ENCODE measurements at regions not wholly inside any gene's neighbourhood (a gene's known extent, or its start where the extent isn't known, plus 50 kb on each side); places are given as distances from the start of the nearest gene placed in this dataset.
A peak's percentile ranks its signal among the peaks of the same experiment; 100 is the strongest.

DNA sequence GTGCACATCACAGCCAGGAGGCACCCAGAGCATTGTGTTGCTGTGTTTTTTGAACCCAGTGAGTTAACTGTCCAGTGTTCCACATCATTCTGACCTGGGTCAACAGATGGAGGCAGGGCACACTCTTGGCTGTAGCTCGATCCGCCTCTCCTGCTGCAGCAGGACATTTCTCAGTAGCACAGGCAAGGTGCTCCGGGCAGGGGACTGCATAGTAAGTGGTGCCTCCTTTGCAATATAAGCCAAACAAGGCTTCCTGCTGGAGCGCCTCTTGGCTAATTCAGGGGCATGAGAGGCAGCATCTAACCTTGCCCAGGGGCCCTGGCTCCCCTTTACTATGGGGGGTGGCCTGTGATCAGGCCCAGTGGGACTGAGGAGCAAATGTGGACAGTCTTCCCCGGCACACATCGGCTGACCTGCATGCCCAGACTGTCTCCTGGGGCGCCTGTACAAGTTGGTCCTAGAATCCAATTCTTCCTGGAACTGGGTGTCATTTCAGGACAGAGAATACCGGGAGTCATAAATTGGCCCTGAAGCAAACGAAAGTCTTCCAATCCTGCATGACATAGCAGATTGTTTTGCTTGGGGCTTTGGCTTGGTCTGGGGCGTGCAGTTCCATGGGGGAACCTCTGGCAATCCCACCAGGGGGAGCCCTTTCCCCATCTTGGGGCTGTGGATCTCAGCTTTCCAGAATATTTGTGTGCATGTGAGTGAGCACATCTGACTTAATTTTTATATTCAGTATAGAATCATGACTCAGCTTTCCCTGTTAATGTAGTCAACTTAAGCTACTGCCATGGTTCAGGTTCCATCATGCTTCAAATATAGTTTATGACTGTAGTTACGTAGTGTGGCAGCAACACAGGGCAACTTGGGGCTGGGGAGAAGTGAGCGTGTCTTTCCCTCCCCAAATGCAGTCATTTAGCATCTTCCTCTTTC, 56.0 kb upstream of the DDR1 start:
- peak; percentile 98 for ATAC-seq
- TF ChIP-seq ZFP3 (CRISPR knock-in tag; IDR thresholded peaks at IDR 0.05), result no peak
- no peak for TF ChIP-seq PPARA (CRISPR knock-in tag; IDR thresholded peaks at IDR 0.05; ENCODE audit: borderline replicate concordance)
- TF ChIP-seq, protein P1, sequence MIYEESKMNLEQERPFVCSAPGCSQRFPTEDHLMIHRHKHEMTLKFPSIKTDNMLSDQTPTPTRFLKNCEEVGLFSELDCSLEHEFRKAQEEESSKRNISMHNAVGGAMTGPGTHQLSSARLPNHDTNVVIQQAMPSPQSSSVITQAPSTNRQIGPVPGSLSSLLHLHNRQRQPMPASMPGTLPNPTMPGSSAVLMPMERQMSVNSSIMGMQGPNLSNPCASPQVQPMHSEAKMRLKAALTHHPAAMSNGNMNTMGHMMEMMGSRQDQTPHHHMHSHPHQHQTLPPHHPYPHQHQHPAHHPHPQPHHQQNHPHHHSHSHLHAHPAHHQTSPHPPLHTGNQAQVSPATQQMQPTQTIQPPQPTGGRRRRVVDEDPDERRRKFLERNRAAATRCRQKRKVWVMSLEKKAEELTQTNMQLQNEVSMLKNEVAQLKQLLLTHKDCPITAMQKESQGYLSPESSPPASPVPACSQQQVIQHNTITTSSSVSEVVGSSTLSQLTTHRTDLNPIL (CRISPR knock-in tag; IDR thresholded peaks at IDR 0.05; ENCODE audit: low read depth), result no peak
- TF ChIP-seq ZNF565 (CRISPR knock-in tag; conservative IDR thresholded peaks at IDR 0.05; ENCODE audit: low read depth), result no peak
- no peak for TF ChIP-seq ARNTL (CRISPR knock-in tag; IDR thresholded peaks at IDR 0.05; ENCODE audit: borderline replicate concordance, low read depth)
- TF ChIP-seq ZNF8 (CRISPR knock-in tag; IDR thresholded peaks at IDR 0.05), result no peak
- TF ChIP-seq CSDC2 (CRISPR knock-in tag; IDR thresholded peaks at IDR 0.05), result no peak
- TF ChIP-seq SNAI2 (CRISPR knock-in tag; IDR thresholded peaks at IDR 0.05), result no peak
- no peak for TF ChIP-seq RARB (CRISPR knock-in tag; IDR thresholded peaks at IDR 0.05)
- no peak for TF ChIP-seq BACH2 (CRISPR knock-in tag; IDR thresholded peaks at IDR 0.05; ENCODE audit: borderline replicate concordance)
- TF ChIP-seq ZNF70 (CRISPR knock-in tag; IDR thresholded peaks at IDR 0.05), result no peak
- TF ChIP-seq GLIS3 (CRISPR knock-in tag; IDR thresholded peaks at IDR 0.05), result no peak

DNA sequence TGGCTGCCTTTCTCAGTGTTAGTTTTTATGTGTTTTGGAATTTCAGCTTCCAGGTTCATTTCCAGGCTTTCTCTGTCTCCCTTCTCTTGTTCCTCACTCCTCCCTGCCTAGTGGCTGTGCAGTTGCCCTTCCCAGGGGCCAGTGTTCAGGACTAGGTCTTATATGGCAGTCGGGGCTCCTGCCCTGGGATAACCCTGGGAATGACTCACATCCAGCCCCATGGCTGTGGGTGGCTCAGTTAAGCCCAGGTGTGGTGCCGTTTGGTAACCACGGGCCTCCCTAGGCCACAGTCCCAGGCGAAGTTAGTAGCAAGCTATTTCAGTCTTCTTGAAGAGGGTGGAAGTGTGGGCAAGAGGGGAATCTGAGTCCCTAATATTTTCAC, 57.4 kb upstream of the DDR1 start:
- TF ChIP-seq ISL1 (CRISPR knock-in tag; IDR thresholded peaks at IDR 0.05) (no peak), CSDC2 (CRISPR knock-in tag; IDR thresholded peaks at IDR 0.05) (no peak), PPARA (CRISPR knock-in tag; IDR thresholded peaks at IDR 0.05; ENCODE audit: borderline replicate concordance) (no peak), ZFP3 (CRISPR knock-in tag; IDR thresholded peaks at IDR 0.05) (no peak), SNAI2 (CRISPR knock-in tag; IDR thresholded peaks at IDR 0.05) (no peak), ZNF70 (CRISPR knock-in tag; IDR thresholded peaks at IDR 0.05) (no peak), BACH2 (CRISPR knock-in tag; IDR thresholded peaks at IDR 0.05; ENCODE audit: borderline replicate concordance) (no peak), TCF4 (CRISPR knock-in tag; IDR thresholded peaks at IDR 0.05; ENCODE audit: borderline replicate concordance) (no peak), ESRRG (CRISPR knock-in tag; IDR thresholded peaks at IDR 0.05) (no peak), OSR1 (CRISPR knock-in tag; IDR thresholded peaks at IDR 0.05) (no peak), ZNF8 (CRISPR knock-in tag; IDR thresholded peaks at IDR 0.05) (no peak), ARNTL (CRISPR knock-in tag; IDR thresholded peaks at IDR 0.05; ENCODE audit: borderline replicate concordance, low read depth) (no peak)
- TF ChIP-seq, protein P2, sequence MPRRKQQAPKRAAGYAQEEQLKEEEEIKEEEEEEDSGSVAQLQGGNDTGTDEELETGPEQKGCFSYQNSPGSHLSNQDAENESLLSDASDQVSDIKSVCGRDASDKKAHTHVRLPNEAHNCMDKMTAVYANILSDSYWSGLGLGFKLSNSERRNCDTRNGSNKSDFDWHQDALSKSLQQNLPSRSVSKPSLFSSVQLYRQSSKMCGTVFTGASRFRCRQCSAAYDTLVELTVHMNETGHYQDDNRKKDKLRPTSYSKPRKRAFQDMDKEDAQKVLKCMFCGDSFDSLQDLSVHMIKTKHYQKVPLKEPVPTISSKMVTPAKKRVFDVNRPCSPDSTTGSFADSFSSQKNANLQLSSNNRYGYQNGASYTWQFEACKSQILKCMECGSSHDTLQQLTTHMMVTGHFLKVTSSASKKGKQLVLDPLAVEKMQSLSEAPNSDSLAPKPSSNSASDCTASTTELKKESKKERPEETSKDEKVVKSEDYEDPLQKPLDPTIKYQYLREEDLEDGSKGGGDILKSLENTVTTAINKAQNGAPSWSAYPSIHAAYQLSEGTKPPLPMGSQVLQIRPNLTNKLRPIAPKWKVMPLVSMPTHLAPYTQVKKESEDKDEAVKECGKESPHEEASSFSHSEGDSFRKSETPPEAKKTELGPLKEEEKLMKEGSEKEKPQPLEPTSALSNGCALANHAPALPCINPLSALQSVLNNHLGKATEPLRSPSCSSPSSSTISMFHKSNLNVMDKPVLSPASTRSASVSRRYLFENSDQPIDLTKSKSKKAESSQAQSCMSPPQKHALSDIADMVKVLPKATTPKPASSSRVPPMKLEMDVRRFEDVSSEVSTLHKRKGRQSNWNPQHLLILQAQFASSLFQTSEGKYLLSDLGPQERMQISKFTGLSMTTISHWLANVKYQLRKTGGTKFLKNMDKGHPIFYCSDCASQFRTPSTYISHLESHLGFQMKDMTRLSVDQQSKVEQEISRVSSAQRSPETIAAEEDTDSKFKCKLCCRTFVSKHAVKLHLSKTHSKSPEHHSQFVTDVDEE (CRISPR knock-in tag; IDR thresholded peaks at IDR 0.05), result no peak
- TF ChIP-seq, protein P1 (CRISPR knock-in tag; IDR thresholded peaks at IDR 0.05; ENCODE audit: low read depth), result no peak
- TF ChIP-seq, protein P3, sequence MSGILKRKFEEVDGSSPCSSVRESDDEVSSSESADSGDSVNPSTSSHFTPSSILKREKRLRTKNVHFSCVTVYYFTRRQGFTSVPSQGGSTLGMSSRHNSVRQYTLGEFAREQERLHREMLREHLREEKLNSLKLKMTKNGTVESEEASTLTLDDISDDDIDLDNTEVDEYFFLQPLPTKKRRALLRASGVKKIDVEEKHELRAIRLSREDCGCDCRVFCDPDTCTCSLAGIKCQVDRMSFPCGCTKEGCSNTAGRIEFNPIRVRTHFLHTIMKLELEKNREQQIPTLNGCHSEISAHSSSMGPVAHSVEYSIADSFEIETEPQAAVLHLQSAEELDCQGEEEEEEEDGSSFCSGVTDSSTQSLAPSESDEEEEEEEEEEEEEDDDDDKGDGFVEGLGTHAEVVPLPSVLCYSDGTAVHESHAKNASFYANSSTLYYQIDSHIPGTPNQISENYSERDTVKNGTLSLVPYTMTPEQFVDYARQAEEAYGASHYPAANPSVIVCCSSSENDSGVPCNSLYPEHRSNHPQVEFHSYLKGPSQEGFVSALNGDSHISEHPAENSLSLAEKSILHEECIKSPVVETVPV (CRISPR knock-in tag; IDR thresholded peaks at IDR 0.05), result no peak
- TF ChIP-seq, protein P4, sequence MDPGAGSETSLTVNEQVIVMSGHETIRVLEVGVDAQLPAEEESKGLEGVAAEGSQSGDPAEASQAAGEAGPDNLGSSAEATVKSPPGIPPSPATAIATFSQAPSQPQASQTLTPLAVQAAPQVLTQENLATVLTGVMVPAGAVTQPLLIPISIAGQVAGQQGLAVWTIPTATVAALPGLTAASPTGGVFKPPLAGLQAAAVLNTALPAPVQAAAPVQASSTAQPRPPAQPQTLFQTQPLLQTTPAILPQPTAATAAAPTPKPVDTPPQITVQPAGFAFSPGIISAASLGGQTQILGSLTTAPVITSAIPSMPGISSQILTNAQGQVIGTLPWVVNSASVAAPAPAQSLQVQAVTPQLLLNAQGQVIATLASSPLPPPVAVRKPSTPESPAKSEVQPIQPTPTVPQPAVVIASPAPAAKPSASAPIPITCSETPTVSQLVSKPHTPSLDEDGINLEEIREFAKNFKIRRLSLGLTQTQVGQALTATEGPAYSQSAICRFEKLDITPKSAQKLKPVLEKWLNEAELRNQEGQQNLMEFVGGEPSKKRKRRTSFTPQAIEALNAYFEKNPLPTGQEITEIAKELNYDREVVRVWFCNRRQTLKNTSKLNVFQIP (CRISPR knock-in tag; IDR thresholded peaks at IDR 0.05; ENCODE audit: borderline replicate concordance, low read depth), result no peak
- no peak for ATAC-seq

DNA sequence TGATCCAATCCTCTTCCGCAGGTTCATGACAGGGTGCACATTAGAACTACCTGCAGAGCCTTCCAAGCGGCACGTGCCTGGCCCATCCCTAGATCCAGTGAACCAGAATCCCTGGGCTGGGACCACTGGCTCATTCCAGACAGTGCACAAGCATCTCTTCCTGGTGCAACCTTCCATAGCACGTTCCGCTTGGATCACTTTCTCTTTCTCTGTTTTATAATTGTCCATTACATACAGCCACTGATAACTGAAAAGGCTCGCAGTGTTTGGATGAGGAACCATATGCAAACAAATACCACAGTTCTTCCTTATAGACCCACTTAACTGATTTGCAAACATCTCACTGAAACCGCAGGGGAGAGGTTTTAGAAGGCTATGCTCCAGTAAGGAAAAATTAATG, 59.6 kb upstream of the DDR1 start:
- no peak for ATAC-seq
- TF ChIP-seq ESRRG (CRISPR knock-in tag; IDR thresholded peaks at IDR 0.05) (no peak), ZNF8 (CRISPR knock-in tag; IDR thresholded peaks at IDR 0.05) (no peak), ARNTL (CRISPR knock-in tag; IDR thresholded peaks at IDR 0.05; ENCODE audit: borderline replicate concordance, low read depth) (no peak), ZFP3 (CRISPR knock-in tag; IDR thresholded peaks at IDR 0.05) (no peak), ZC3H10 (CRISPR knock-in tag; IDR thresholded peaks at IDR 0.05) (no peak), TOX (CRISPR knock-in tag; IDR thresholded peaks at IDR 0.05; ENCODE audit: borderline replicate concordance) (no peak), BACH2 (CRISPR knock-in tag; IDR thresholded peaks at IDR 0.05; ENCODE audit: borderline replicate concordance) (no peak), OSR1 (CRISPR knock-in tag; IDR thresholded peaks at IDR 0.05) (no peak), ZNF70 (CRISPR knock-in tag; IDR thresholded peaks at IDR 0.05) (no peak), GLIS3 (CRISPR knock-in tag; IDR thresholded peaks at IDR 0.05) (no peak), TCF4 (CRISPR knock-in tag; IDR thresholded peaks at IDR 0.05; ENCODE audit: borderline replicate concordance) (no peak), ISL1 (CRISPR knock-in tag; IDR thresholded peaks at IDR 0.05) (no peak)
- TF ChIP-seq, protein P5, sequence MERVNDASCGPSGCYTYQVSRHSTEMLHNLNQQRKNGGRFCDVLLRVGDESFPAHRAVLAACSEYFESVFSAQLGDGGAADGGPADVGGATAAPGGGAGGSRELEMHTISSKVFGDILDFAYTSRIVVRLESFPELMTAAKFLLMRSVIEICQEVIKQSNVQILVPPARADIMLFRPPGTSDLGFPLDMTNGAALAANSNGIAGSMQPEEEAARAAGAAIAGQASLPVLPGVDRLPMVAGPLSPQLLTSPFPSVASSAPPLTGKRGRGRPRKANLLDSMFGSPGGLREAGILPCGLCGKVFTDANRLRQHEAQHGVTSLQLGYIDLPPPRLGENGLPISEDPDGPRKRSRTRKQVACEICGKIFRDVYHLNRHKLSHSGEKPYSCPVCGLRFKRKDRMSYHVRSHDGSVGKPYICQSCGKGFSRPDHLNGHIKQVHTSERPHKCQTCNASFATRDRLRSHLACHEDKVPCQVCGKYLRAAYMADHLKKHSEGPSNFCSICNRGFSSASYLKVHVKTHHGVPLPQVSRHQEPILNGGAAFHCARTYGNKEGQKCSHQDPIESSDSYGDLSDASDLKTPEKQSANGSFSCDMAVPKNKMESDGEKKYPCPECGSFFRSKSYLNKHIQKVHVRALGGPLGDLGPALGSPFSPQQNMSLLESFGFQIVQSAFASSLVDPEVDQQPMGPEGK (CRISPR knock-in tag; IDR thresholded peaks at IDR 0.05; ENCODE audit: borderline replicate concordance), result no peak
- TF ChIP-seq, protein P3 (CRISPR knock-in tag; IDR thresholded peaks at IDR 0.05), result no peak

All from SK-N-SH treated with all-trans-retinoic acid at 6 μM for 48 hours (cell line).